ENCODE measurements at regions not wholly inside any gene's neighbourhood (a gene's known extent, or its start where the extent isn't known, plus 50 kb on each side); places are given as distances from the start of the nearest gene placed in this dataset.

GRCh38 chr18:24947521-24948305, 404.3 kb downstream of the ZNF521 start:
- DNase-seq (ENCODE audit: low spot score), result no peak
- Histone ChIP-seq H3K4me1 (ENCODE audit: control insufficient read depth in 1 of 2, low read depth in 2 of 2) (no peaks in the 10 kb centered on the region), H3K9me3 (no peaks in the 10 kb centered on the region), H3K27ac (no peak overlapping the region), H3K36me3 (no peaks in the 10 kb centered on the region), H3K27me3 (replicated peaks; ENCODE audit: insufficient read depth) (no peaks in the 10 kb centered on the region), H3K4me3 (no peak overlapping the region)
- no peak for ATAC-seq (ENCODE audit: insufficient number of reproducible peaks, low FRiP score, low read depth)
- TF ChIP-seq, protein P1, sequence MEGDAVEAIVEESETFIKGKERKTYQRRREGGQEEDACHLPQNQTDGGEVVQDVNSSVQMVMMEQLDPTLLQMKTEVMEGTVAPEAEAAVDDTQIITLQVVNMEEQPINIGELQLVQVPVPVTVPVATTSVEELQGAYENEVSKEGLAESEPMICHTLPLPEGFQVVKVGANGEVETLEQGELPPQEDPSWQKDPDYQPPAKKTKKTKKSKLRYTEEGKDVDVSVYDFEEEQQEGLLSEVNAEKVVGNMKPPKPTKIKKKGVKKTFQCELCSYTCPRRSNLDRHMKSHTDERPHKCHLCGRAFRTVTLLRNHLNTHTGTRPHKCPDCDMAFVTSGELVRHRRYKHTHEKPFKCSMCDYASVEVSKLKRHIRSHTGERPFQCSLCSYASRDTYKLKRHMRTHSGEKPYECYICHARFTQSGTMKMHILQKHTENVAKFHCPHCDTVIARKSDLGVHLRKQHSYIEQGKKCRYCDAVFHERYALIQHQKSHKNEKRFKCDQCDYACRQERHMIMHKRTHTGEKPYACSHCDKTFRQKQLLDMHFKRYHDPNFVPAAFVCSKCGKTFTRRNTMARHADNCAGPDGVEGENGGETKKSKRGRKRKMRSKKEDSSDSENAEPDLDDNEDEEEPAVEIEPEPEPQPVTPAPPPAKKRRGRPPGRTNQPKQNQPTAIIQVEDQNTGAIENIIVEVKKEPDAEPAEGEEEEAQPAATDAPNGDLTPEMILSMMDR (IDR thresholded peaks at IDR 0.05), result no peak

DNA sequence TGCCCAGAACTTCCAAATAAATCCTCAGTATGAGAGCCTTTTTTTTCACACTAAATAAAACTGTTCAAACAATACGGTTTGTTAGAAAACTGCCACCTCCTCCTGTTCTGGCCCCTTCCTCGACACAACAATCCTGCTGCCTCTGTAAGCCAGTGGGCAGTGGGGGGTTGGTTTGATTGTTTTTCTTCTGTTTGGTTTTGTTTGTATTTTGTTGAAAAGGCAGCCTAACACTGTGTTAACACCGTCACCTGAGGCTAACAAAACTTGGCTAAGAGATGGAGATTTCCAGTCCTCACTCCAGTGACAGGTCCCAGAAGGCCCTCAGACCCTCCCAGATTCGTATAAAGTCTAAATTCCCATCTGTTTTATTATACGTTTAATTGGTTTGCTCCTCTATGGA, 402.1 kb downstream of the ZNF521 start:
- no peak for ATAC-seq (ENCODE audit: insufficient number of reproducible peaks, low FRiP score, low read depth)

GRCh38 chr18:24954341-24954740, 397.6 kb downstream of the ZNF521 start:
- no peak overlapping the region for H3K4me3 ChIP-seq
- no peak overlapping the region for H3K27ac ChIP-seq
- ATAC-seq (ENCODE audit: insufficient number of reproducible peaks, low FRiP score, low read depth) (no peak), DNase-seq (ENCODE audit: low spot score) (no peak)
- TF ChIP-seq, protein P1 (IDR thresholded peaks at IDR 0.05), result no peak
- H3K9me3 ChIP-seq, result no peaks in the 10 kb centered on the region
- H3K27me3 ChIP-seq (replicated peaks; ENCODE audit: insufficient read depth), result no peaks in the 10 kb centered on the region
- no peaks in the 10 kb centered on the region for H3K4me1 ChIP-seq (ENCODE audit: control insufficient read depth in 1 of 2, low read depth in 2 of 2)
- no peaks in the 10 kb centered on the region for H3K36me3 ChIP-seq

More for the DNA sequence above, 402.1 kb downstream of the ZNF521 start:
- TF ChIP-seq, protein P1 (IDR thresholded peaks at IDR 0.05), result no peak
- Histone ChIP-seq H3K36me3 (no peaks in the 10 kb centered on the region), H3K27ac (no peak overlapping the region), H3K4me1 (ENCODE audit: control insufficient read depth in 1 of 2, low read depth in 2 of 2) (no peaks in the 10 kb centered on the region), H3K27me3 (replicated peaks; ENCODE audit: insufficient read depth) (no peaks in the 10 kb centered on the region), H3K4me3 (no peak overlapping the region), H3K9me3 (no peaks in the 10 kb centered on the region)
- DNase-seq (ENCODE audit: low spot score), result no peak

GRCh38 chr18:24958001-24958400, 394.0 kb downstream of the ZNF521 start:
- Histone ChIP-seq H3K27ac (no peak overlapping the region), H3K9me3 (no peaks in the 10 kb centered on the region), H3K4me1 (ENCODE audit: control insufficient read depth in 1 of 2, low read depth in 2 of 2) (no peaks in the 10 kb centered on the region), H3K4me3 (no peak overlapping the region), H3K27me3 (replicated peaks; ENCODE audit: insufficient read depth) (no peaks in the 10 kb centered on the region), H3K36me3 (no peaks in the 10 kb centered on the region)
- TF ChIP-seq, protein P1 (IDR thresholded peaks at IDR 0.05), result no peak
- ATAC-seq (ENCODE audit: insufficient number of reproducible peaks, low FRiP score, low read depth) (no peak), DNase-seq (ENCODE audit: low spot score) (no peak)

- TF ChIP-seq, protein P1 (IDR thresholded peaks at IDR 0.05), result no peak
- H3K9me3 ChIP-seq, result no peaks in the 10 kb centered on the region
- no peaks in the 10 kb centered on the region for H3K36me3 ChIP-seq
- no peak overlapping the region for H3K27ac ChIP-seq
- H3K4me1 ChIP-seq (ENCODE audit: control insufficient read depth in 1 of 2, low read depth in 2 of 2), result no peaks in the 10 kb centered on the region
- H3K27me3 ChIP-seq (replicated peaks; ENCODE audit: insufficient read depth), result no peaks in the 10 kb centered on the region
- H3K4me3 ChIP-seq, result no peak overlapping the region
- ATAC-seq (ENCODE audit: insufficient number of reproducible peaks, low FRiP score, low read depth) (no peak), DNase-seq (ENCODE audit: low spot score) (no peak)
Measured at GRCh38 chr18:24959051-24959476, 392.9 kb downstream of the ZNF521 start.

All from thoracic aorta (tissue), 2 donors.